ENCODE measurements at regions not wholly inside any gene's neighbourhood (a gene's known extent, or its start where the extent isn't known, plus 50 kb on each side); places are given as distances from the start of the nearest gene placed in this dataset.

- TF ChIP-seq CTCF (conservative IDR thresholded peaks at IDR 0.05) (no peak), ZFX (IDR thresholded peaks at IDR 0.05) (no peak)
These were observed 142.4 kb downstream of the ICE1 start for GRCh38 chr5:5564898-5565297.
